GM23338 (cell line): ENCODE measurements at regions not wholly inside any gene's neighbourhood (a gene's known extent, or its start where the extent isn't known, plus 50 kb on each side); places are given as distances from the start of the nearest gene placed in this dataset.

Source experiments
- ATAC-seq: fragments of 200-7000 bp; cut with Tn5 transposase; 3 replicates; pipeline ENCODE4 v1.9.1; 2020
- DNase-seq: peaks from one replicate; pipeline ENCODE4 v3.0.0-alpha.2; 2015; ENCODE audit warnings: low spot score
- H2AFZ ChIP-seq: fragments of 200-600 bp; sonication (generic); 2 replicates; pipeline ENCODE4 v1.8.0; 2016; ENCODE audit warnings: antibody characterized with exemption, mild to moderate bottlenecking, moderate library complexity
- H3F3A ChIP-seq: fragments of 200-600 bp; sonication (generic); replicated peaks from 2 replicates; pipeline ENCODE4 v1.8.0; 2017; ENCODE audit warnings: antibody characterized with exemption, mixed run types, low read depth
- H3K27ac ChIP-seq: fragments of 200-600 bp; sonication (generic); 2 replicates; pipeline ENCODE4 v1.6.1; 2016; ENCODE audit warnings: low read depth
- H3K27me3 ChIP-seq: fragments of 200-600 bp; sonication (generic); 2 replicates; pipeline ENCODE4 v1.8.0; 2016; ENCODE audit warnings: mild to moderate bottlenecking, mixed run types, moderate library complexity; ENCODE audit not compliant: insufficient read depth
- H3K36me3 ChIP-seq: fragments of 200-600 bp; sonication (generic); 2 replicates; pipeline ENCODE4 v1.8.0; 2016; ENCODE audit warnings: mild to moderate bottlenecking; ENCODE audit not compliant: insufficient read depth
- H3K4me1 ChIP-seq: fragments of 200-600 bp; sonication (generic); 2 replicates; pipeline ENCODE4 v1.8.0; 2016; ENCODE audit warnings: mild to moderate bottlenecking, moderate library complexity; ENCODE audit not compliant: insufficient read depth
- H3K4me2 ChIP-seq: fragments of 200-600 bp; sonication (generic); 2 replicates; pipeline ENCODE4 v1.7.1; 2017; ENCODE audit warnings: mixed run types
- H3K4me3 ChIP-seq: fragments of 200-600 bp; sonication (generic); 2 replicates; pipeline ENCODE4 v1.6.1; 2016; ENCODE audit warnings: mixed run types
- H3K79me2 ChIP-seq: fragments of 200-600 bp; sonication (generic); replicated peaks from 2 replicates; pipeline ENCODE4 v1.8.0; 2017; ENCODE audit warnings: mild to moderate bottlenecking; ENCODE audit not compliant: insufficient read depth
- H3K9me2 ChIP-seq: fragments of 200-600 bp; sonication (generic); 2 replicates; pipeline ENCODE4 v1.8.0; 2017; ENCODE audit not compliant: insufficient read depth
- H4K20me1 ChIP-seq: fragments of 200-600 bp; sonication (generic); replicated peaks from 2 replicates; pipeline ENCODE4 v1.8.0; 2017; ENCODE audit warnings: mild to moderate bottlenecking; ENCODE audit not compliant: insufficient read depth
- H3K27ac Mint-ChIP-seq: 2 replicates; pipeline ENCODE4 v1.8.0; 2020; ENCODE audit warnings: inconsistent platforms, mild to moderate bottlenecking, moderate library complexity, mixed read lengths
- H3K27me3 Mint-ChIP-seq: 3 replicates; pipeline ENCODE4 v1.8.0; 2022; ENCODE audit warnings: low read depth, mild to moderate bottlenecking, moderate library complexity, mixed read lengths, inconsistent platforms; ENCODE audit not compliant: insufficient read depth, poor library complexity
- H3K36me3 Mint-ChIP-seq: 3 replicates; pipeline ENCODE4 v1.8.0; 2021; ENCODE audit warnings: low read depth, mild to moderate bottlenecking, inconsistent platforms, moderate library complexity, mixed read lengths
- H3K4me1 Mint-ChIP-seq: 3 replicates; pipeline ENCODE4 v1.8.0; 2020; ENCODE audit warnings: mild to moderate bottlenecking, inconsistent platforms, mixed read lengths
- H3K4me3 Mint-ChIP-seq: 3 replicates; pipeline ENCODE4 v1.8.0; 2021; ENCODE audit warnings: moderate library complexity, mild to moderate bottlenecking, inconsistent platforms, mixed read lengths
- H3K9me3 Mint-ChIP-seq: 3 replicates; pipeline ENCODE4 v1.8.0; 2020; ENCODE audit warnings: moderate library complexity, mild to moderate bottlenecking, inconsistent platforms, mixed read lengths
- CREB1 ChIP-seq: fragments of 250-450 bp; sonication (Bioruptor Pico); IDR thresholded peaks from 2 replicates; pipeline ENCODE4 v1.5.0; 2020; ENCODE audit warnings: low read depth, mild to moderate bottlenecking, moderate library complexity
- EZH2 ChIP-seq: fragments of 200-600 bp; sonication (generic); IDR thresholded peaks from one replicate; pipeline ENCODE4 v1.8.0; 2017; ENCODE audit warnings: antibody characterized with exemption, mild to moderate bottlenecking, low read depth; ENCODE audit not compliant: unreplicated experiment
- EZH2phosphoT487 ChIP-seq: fragments of 200-600 bp; sonication (generic); IDR thresholded peaks from one replicate; pipeline ENCODE4 v1.8.1; 2018; ENCODE audit warnings: antibody characterized with exemption; ENCODE audit not compliant: unreplicated experiment
- JUNB ChIP-seq: IDR thresholded peaks from one replicate; pipeline ENCODE4 v1.6.1; 2016; ENCODE audit warnings: antibody characterized with exemption; ENCODE audit not compliant: unreplicated experiment
- NANOG ChIP-seq: IDR thresholded peaks from 2 replicates; pipeline ENCODE4 v1.6.1; 2016; ENCODE audit warnings: antibody characterized with exemption, borderline replicate concordance
- POLR2AphosphoS5 ChIP-seq: IDR thresholded peaks from 2 replicates; pipeline ENCODE4 v1.6.1; 2016; ENCODE audit warnings: antibody characterized with exemption, low read depth
- STAT1 ChIP-seq: IDR thresholded peaks from one replicate; pipeline ENCODE4 v1.6.1; 2016; ENCODE audit warnings: antibody characterized with exemption; ENCODE audit not compliant: unreplicated experiment
- ZNF114 ChIP-seq: fragments of 250-450 bp; sonication (Bioruptor Pico); IDR thresholded peaks from 2 replicates; pipeline ENCODE4 v1.5.0; 2020; ENCODE audit warnings: mild to moderate bottlenecking, moderate library complexity
- ZNF331 ChIP-seq: fragments of 250-450 bp; sonication (Bioruptor Pico); IDR thresholded peaks from 2 replicates; pipeline ENCODE4 v1.5.0; 2020; ENCODE audit warnings: low read depth, mild to moderate bottlenecking, moderate library complexity
- TF ChIP-seq, protein P1 (sequence below): fragments of 250-450 bp; sonication (Bioruptor Pico); IDR thresholded peaks from 2 replicates; pipeline ENCODE4 v1.5.0; 2020; ENCODE audit warnings: mild to moderate bottlenecking, moderate library complexity
- TF ChIP-seq, protein P2 (sequence below): IDR thresholded peaks from 2 replicates; pipeline ENCODE4 v1.6.1; 2016; ENCODE audit warnings: antibody characterized with exemption
- TF ChIP-seq, protein P3 (sequence below), 2 experiments: fragments of 200-600 bp in 1 of 2; sonication (generic) in 1 of 2; conservative IDR thresholded peaks; 2 replicates each; pipeline versions ENCODE4 v1.5.1 to v1.6.1; 2016 to 2017; ENCODE audit warnings: antibody characterized with exemption in 2 of 2, low read depth in 2 of 2, mild to moderate bottlenecking in 2 of 2, moderate library complexity in 1 of 2
- TF ChIP-seq, protein P4 (sequence below): IDR thresholded peaks from one replicate; pipeline ENCODE4 v1.6.1; 2018; ENCODE audit warnings: antibody characterized with exemption; ENCODE audit not compliant: unreplicated experiment

DNA sequence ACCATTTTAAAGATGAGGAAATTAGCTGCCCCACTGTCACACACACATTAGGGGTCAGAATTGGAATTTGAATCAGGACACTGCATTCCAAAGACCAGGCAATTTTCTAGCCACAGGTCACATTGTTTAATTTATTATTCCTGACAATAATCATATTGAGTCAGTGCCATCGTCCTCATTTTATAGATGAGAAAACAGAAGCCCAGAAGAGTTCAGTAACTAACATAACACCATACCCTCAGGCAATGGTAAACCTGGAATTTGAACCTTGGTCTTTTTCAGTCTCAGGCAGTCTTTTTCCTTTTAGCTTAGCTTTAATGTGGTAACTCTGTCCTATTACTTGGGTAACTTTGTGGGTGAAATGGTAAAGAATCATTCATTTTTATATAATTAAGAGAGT lies 330.3 kb upstream of the SYT1 start:
- Histone ChIP-seq H3K4me1 (peaks cover 30% of the 10 kb centered on the region), H2AFZ (no peak overlapping the region), H3K36me3 (no peaks in the 10 kb centered on the region), H4K20me1 (no peaks in the 10 kb centered on the region), H3K79me2 (no peaks in the 10 kb centered on the region), H3K4me2 (no peak overlapping the region), H3F3A (no peaks in the 10 kb centered on the region), H3K27ac (no peak overlapping the region), H3K27me3 (no peaks in the 10 kb centered on the region), H3K9me2 (no peaks in the 10 kb centered on the region), H3K4me3 (no peak overlapping the region)
- no peaks in the 10 kb centered on the region for H3K36me3 Mint-ChIP-seq
- DNase-seq (no peak), ATAC-seq (no peak)
- TF ChIP-seq POLR2AphosphoS5 (no peak), EZH2 (no peak), CREB1 (CRISPR knock-in tag) (no peak), JUNB (no peak), ZNF331 (no peak), ZNF114 (CRISPR knock-in tag) (no peak), EZH2phosphoT487 (no peak), NANOG (no peak), STAT1 (no peak)
- TF ChIP-seq, protein P1, sequence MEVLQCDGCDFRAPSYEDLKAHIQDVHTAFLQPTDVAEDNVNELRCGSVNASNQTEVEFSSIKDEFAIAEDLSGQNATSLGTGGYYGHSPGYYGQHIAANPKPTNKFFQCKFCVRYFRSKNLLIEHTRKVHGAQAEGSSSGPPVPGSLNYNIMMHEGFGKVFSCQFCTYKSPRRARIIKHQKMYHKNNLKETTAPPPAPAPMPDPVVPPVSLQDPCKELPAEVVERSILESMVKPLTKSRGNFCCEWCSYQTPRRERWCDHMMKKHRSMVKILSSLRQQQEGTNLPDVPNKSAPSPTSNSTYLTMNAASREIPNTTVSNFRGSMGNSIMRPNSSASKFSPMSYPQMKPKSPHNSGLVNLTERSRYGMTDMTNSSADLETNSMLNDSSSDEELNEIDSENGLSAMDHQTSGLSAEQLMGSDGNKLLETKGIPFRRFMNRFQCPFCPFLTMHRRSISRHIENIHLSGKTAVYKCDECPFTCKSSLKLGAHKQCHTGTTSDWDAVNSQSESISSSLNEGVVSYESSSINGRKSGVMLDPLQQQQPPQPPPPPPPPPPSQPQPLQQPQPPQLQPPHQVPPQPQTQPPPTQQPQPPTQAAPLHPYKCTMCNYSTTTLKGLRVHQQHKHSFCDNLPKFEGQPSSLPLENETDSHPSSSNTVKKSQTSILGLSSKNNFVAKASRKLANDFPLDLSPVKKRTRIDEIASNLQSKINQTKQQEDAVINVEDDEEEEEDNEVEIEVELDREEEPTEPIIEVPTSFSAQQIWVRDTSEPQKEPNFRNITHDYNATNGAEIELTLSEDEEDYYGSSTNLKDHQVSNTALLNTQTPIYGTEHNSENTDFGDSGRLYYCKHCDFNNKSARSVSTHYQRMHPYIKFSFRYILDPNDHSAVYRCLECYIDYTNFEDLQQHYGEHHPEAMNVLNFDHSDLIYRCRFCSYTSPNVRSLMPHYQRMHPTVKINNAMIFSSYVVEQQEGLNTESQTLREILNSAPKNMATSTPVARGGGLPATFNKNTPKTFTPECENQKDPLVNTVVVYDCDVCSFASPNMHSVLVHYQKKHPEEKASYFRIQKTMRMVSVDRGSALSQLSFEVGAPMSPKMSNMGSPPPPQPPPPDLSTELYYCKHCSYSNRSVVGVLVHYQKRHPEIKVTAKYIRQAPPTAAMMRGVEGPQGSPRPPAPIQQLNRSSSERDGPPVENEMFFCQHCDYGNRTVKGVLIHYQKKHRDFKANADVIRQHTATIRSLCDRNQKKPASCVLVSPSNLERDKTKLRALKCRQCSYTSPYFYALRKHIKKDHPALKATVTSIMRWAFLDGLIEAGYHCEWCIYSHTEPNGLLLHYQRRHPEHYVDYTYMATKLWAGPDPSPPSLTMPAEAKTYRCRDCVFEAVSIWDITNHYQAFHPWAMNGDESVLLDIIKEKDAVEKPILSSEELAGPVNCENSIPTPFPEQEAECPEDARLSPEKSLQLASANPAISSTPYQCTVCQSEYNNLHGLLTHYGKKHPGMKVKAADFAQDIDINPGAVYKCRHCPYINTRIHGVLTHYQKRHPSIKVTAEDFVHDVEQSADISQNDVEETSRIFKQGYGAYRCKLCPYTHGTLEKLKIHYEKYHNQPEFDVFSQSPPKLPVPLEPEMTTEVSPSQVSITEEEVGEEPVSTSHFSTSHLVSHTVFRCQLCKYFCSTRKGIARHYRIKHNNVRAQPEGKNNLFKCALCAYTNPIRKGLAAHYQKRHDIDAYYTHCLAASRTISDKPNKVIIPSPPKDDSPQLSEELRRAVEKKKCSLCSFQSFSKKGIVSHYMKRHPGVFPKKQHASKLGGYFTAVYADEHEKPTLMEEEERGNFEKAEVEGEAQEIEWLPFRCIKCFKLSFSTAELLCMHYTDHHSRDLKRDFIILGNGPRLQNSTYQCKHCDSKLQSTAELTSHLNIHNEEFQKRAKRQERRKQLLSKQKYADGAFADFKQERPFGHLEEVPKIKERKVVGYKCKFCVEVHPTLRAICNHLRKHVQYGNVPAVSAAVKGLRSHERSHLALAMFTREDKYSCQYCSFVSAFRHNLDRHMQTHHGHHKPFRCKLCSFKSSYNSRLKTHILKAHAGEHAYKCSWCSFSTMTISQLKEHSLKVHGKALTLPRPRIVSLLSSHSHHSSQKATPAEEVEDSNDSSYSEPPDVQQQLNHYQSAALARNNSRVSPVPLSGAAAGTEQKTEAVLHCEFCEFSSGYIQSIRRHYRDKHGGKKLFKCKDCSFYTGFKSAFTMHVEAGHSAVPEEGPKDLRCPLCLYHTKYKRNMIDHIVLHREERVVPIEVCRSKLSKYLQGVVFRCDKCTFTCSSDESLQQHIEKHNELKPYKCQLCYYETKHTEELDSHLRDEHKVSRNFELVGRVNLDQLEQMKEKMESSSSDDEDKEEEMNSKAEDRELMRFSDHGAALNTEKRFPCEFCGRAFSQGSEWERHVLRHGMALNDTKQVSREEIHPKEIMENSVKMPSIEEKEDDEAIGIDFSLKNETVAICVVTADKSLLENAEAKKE (CRISPR knock-in tag) = no peak
- TF ChIP-seq, protein P2, sequence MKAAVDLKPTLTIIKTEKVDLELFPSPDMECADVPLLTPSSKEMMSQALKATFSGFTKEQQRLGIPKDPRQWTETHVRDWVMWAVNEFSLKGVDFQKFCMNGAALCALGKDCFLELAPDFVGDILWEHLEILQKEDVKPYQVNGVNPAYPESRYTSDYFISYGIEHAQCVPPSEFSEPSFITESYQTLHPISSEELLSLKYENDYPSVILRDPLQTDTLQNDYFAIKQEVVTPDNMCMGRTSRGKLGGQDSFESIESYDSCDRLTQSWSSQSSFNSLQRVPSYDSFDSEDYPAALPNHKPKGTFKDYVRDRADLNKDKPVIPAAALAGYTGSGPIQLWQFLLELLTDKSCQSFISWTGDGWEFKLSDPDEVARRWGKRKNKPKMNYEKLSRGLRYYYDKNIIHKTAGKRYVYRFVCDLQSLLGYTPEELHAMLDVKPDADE = no peak
- TF ChIP-seq, protein P3, sequence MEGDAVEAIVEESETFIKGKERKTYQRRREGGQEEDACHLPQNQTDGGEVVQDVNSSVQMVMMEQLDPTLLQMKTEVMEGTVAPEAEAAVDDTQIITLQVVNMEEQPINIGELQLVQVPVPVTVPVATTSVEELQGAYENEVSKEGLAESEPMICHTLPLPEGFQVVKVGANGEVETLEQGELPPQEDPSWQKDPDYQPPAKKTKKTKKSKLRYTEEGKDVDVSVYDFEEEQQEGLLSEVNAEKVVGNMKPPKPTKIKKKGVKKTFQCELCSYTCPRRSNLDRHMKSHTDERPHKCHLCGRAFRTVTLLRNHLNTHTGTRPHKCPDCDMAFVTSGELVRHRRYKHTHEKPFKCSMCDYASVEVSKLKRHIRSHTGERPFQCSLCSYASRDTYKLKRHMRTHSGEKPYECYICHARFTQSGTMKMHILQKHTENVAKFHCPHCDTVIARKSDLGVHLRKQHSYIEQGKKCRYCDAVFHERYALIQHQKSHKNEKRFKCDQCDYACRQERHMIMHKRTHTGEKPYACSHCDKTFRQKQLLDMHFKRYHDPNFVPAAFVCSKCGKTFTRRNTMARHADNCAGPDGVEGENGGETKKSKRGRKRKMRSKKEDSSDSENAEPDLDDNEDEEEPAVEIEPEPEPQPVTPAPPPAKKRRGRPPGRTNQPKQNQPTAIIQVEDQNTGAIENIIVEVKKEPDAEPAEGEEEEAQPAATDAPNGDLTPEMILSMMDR (conservative IDR thresholded peaks at IDR 0.05; ENCODE audit: low read depth in 2 of 2) = no peak
- TF ChIP-seq, protein P4, sequence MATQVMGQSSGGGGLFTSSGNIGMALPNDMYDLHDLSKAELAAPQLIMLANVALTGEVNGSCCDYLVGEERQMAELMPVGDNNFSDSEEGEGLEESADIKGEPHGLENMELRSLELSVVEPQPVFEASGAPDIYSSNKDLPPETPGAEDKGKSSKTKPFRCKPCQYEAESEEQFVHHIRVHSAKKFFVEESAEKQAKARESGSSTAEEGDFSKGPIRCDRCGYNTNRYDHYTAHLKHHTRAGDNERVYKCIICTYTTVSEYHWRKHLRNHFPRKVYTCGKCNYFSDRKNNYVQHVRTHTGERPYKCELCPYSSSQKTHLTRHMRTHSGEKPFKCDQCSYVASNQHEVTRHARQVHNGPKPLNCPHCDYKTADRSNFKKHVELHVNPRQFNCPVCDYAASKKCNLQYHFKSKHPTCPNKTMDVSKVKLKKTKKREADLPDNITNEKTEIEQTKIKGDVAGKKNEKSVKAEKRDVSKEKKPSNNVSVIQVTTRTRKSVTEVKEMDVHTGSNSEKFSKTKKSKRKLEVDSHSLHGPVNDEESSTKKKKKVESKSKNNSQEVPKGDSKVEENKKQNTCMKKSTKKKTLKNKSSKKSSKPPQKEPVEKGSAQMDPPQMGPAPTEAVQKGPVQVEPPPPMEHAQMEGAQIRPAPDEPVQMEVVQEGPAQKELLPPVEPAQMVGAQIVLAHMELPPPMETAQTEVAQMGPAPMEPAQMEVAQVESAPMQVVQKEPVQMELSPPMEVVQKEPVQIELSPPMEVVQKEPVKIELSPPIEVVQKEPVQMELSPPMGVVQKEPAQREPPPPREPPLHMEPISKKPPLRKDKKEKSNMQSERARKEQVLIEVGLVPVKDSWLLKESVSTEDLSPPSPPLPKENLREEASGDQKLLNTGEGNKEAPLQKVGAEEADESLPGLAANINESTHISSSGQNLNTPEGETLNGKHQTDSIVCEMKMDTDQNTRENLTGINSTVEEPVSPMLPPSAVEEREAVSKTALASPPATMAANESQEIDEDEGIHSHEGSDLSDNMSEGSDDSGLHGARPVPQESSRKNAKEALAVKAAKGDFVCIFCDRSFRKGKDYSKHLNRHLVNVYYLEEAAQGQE = no peak
- no peaks in the 10 kb centered on the region for H3K27me3 Mint-ChIP-seq
- H3K9me3 Mint-ChIP-seq = no peaks in the 10 kb centered on the region
- H3K27ac Mint-ChIP-seq = no peak overlapping the region
- peaks cover 38% of the 10 kb centered on the region for H3K4me1 Mint-ChIP-seq
- H3K4me3 Mint-ChIP-seq = no peak overlapping the region
